Stimulated activated CD4-positive, alpha-beta T cell treated with anti-CD3 and anti-CD28 coated beads, Interleukin-15, amount 100 ng/mL, for 24 hours (primary cell): ENCODE measurements at regions not wholly inside any gene's neighbourhood (a gene's known extent, or its start where the extent isn't known, plus 50 kb on each side); places are given as distances from the start of the nearest gene placed in this dataset.

Source experiments
- DNase-seq: peaks from one replicate; pipeline ENCODE4 v3.0.0-alpha.2; 2020

GRCh38 chr13:76500894-76501293 is 385.3 kb downstream of the KCTD12 start:
- no peak for DNase-seq

- no peak for DNase-seq
These were observed 386.3 kb downstream of the KCTD12 start for GRCh38 chr13:76499891-76500290.

GRCh38 chr13:76489274-76489673 is 396.9 kb downstream of the KCTD12 start:
- no peak for DNase-seq

- no peak for DNase-seq
These were observed 404.5 kb downstream of the KCTD12 start for GRCh38 chr13:76481738-76482137.

- no peak for DNase-seq
These were observed 411.2 kb downstream of the KCTD12 start for GRCh38 chr13:76474966-76475365.

- DNase-seq = no peak
These were observed 411.8 kb downstream of the KCTD12 start for GRCh38 chr13:76474356-76474755.

GRCh38 chr13:76473552-76474134 is 412.6 kb downstream of the KCTD12 start:
- DNase-seq = peak; percentile 79

- no peak for DNase-seq
These were observed 413.3 kb downstream of the KCTD12 start for GRCh38 chr13:76472916-76473315.

GRCh38 chr13:76471486-76471885 is 414.7 kb downstream of the KCTD12 start:
- no peak for DNase-seq

- DNase-seq = no peak
These were observed 415.2 kb downstream of the KCTD12 start for GRCh38 chr13:76470991-76471390.

GRCh38 chr13:76466043-76466442 is 420.2 kb downstream of the KCTD12 start:
- no peak for DNase-seq

GRCh38 chr13:76463314-76463713 is 422.9 kb downstream of the KCTD12 start:
- DNase-seq = no peak

- no peak for DNase-seq
These were observed 424.2 kb downstream of the KCTD12 start for GRCh38 chr13:76461999-76462398.

- DNase-seq = no peak
These were observed 424.7 kb downstream of the KCTD12 start for GRCh38 chr13:76461484-76461883.

GRCh38 chr13:76459863-76460262 is 426.3 kb downstream of the KCTD12 start:
- no peak for DNase-seq

- no peak for DNase-seq
These were observed 430.2 kb downstream of the KCTD12 start for GRCh38 chr13:76455960-76456359.

- no peak for DNase-seq
These were observed 431.2 kb downstream of the KCTD12 start for GRCh38 chr13:76454991-76455390.

- no peak for DNase-seq
These were observed 436.5 kb downstream of the KCTD12 start for GRCh38 chr13:76449716-76450115.

- no peak for DNase-seq
These were observed 440.0 kb downstream of the KCTD12 start for GRCh38 chr13:76446191-76446590.

GRCh38 chr13:76440568-76440967 is 445.6 kb downstream of the KCTD12 start:
- DNase-seq = no peak

- DNase-seq = no peak
These were observed 446.7 kb downstream of the KCTD12 start for GRCh38 chr13:76439546-76439945.

GRCh38 chr13:76438050-76438449 is 448.2 kb downstream of the KCTD12 start:
- no peak for DNase-seq

GRCh38 chr13:76425935-76426334 is 460.3 kb downstream of the KCTD12 start:
- DNase-seq = no peak

- DNase-seq = no peak
These were observed 465.2 kb downstream of the KCTD12 start for GRCh38 chr13:76421011-76421410.

- no peak for DNase-seq
These were observed 467.8 kb downstream of the KCTD12 start for GRCh38 chr13:76418404-76418803.

GRCh38 chr13:76414320-76414719 is 471.9 kb downstream of the KCTD12 start:
- DNase-seq = no peak
